ENCODE measurements at regions not wholly inside any gene's neighbourhood (a gene's known extent, or its start where the extent isn't known, plus 50 kb on each side); places are given as distances from the start of the nearest gene placed in this dataset.

- TF ChIP-seq CTCF (IDR thresholded peaks at IDR 0.05) = no peak
- no peak for TF ChIP-seq POLR2A (IDR thresholded peaks at IDR 0.05)
Observed at GRCh38 chr4:126027601-126028000, 712.8 kb downstream of the FAT4 start.
